SK-N-SH (cell line): ENCODE measurements at regions not wholly inside any gene's neighbourhood (a gene's known extent, or its start where the extent isn't known, plus 50 kb on each side); places are given as distances from the start of the nearest gene placed in this dataset.

Experiments used
- CTCF ChIA-PET: fragments of 300-600, 350-600 bp; formaldehyde crosslinking; extraction: SDS; loops from one replicate; lab custom pipeline; 2021; lab: Yijun Ruan, JAX
- POLR2A ChIA-PET: fragments of 350-600 bp; sonication (Branson Sonifier 250); formaldehyde crosslinking; extraction: SDS; loops from one replicate; lab custom pipeline; 2020; ENCODE audit warnings: antibody characterized with exemption, inconsistent platforms; lab: Yijun Ruan, JAX
- DNase-seq: peaks from one replicate; pipeline ENCODE4 v3.0.0; 2012
- H2AFZ ChIP-seq: fragments of 200-600 bp; sonication (generic); 2 replicates; pipeline ENCODE4 v1.8.1; 2016; ENCODE audit warnings: antibody characterized with exemption, mild to moderate bottlenecking, low read depth
- H3F3A ChIP-seq: fragments of 200-600 bp; sonication (generic); replicated peaks from 2 replicates; pipeline ENCODE3; 2016; ENCODE audit warnings: antibody characterized with exemption, mild to moderate bottlenecking; ENCODE audit not compliant: insufficient read depth
- H3K27ac ChIP-seq, 2 experiments: fragments of 200-500 bp in 1 of 2; fragments of 200-600 bp in 1 of 2; sonication (Bioruptor generic) in 1 of 2; sonication (generic), shearing (Covaris generic) in 1 of 2; 2 replicates each; pipeline versions ENCODE4 v1.5.1 to v1.6.1; 2014 to 2016; ENCODE audit warnings: low read depth in 2 of 2, inconsistent platforms in 1 of 2, low read length in 1 of 2, mild to moderate bottlenecking in 1 of 2, mixed read lengths in 1 of 2
- H3K27me3 ChIP-seq: fragments of 200-600 bp; sonication (generic), shearing (Covaris generic); 2 replicates; pipeline ENCODE4 v1.6.1; 2016; ENCODE audit warnings: mixed run types; ENCODE audit not compliant: insufficient read depth
- H3K36me3 ChIP-seq, 2 experiments: fragments of 200-500 bp in 1 of 2; fragments of 200-600 bp in 1 of 2; sonication (Bioruptor generic) in 1 of 2; sonication (generic) in 1 of 2; replicated peaks in 1 of 2; 2 replicates each; pipeline versions ENCODE3 to v1.5.1; 2014 to 2016; ENCODE audit warnings: low read length in 1 of 2, mild to moderate bottlenecking in 1 of 2; ENCODE audit not compliant: insufficient read depth in 2 of 2, control insufficient read depth in 1 of 2
- H3K4me1 ChIP-seq, 2 experiments: fragments of 200-500 bp in 1 of 2; fragments of 200-600 bp in 1 of 2; sonication (Bioruptor generic) in 1 of 2; sonication (generic), shearing (Covaris generic) in 1 of 2; 2 replicates each; pipeline versions ENCODE4 v1.5.1 to v1.6.1; 2014 to 2016; ENCODE audit warnings: low read depth in 1 of 2, low read length in 1 of 2, mixed run types in 1 of 2; ENCODE audit not compliant: insufficient read depth in 2 of 2, control insufficient read depth in 1 of 2
- H3K4me2 ChIP-seq: fragments of 200-600 bp; sonication (generic), shearing (Covaris generic); 2 replicates; pipeline ENCODE4 v1.6.1; 2017; ENCODE audit warnings: mixed run types
- H3K4me3 ChIP-seq, 2 experiments: fragments of 200-500 bp in 1 of 2; fragments of 200-600 bp in 1 of 2; sonication (Bioruptor generic) in 1 of 2; sonication (generic), shearing (Covaris generic) in 1 of 2; 2 replicates each; pipeline versions ENCODE4 v1.5.1 to v1.8.1; 2014 to 2016; ENCODE audit warnings: low read depth in 2 of 2, inconsistent platforms in 1 of 2, low read length in 1 of 2, mild to moderate bottlenecking in 1 of 2, mixed read lengths in 1 of 2, moderate library complexity in 1 of 2
- H3K79me2 ChIP-seq: fragments of 200-600 bp; sonication (generic); 2 replicates; pipeline ENCODE4 v1.8.1; 2017; ENCODE audit warnings: mild to moderate bottlenecking; ENCODE audit not compliant: insufficient read depth
- H3K9ac ChIP-seq: fragments of 200-600 bp; sonication (generic); 2 replicates; pipeline ENCODE4 v1.6.1; 2017; ENCODE audit warnings: mixed run types
- H3K9me2 ChIP-seq: fragments of 200-600 bp; sonication (generic); 2 replicates; pipeline ENCODE4 v1.6.1; 2017; ENCODE audit warnings: mixed run types
- H3K9me3 ChIP-seq: fragments of 200-600 bp; sonication (generic); 2 replicates; pipeline ENCODE4 v1.6.1; 2017; ENCODE audit warnings: mixed run types, mild to moderate bottlenecking, moderate library complexity
- H4K20me1 ChIP-seq: fragments of 200-600 bp; sonication (generic); 2 replicates; pipeline ENCODE4 v1.6.1; 2017; ENCODE audit warnings: mild to moderate bottlenecking, mixed run types; ENCODE audit not compliant: insufficient read depth
- FOSL2 ChIP-seq: IDR thresholded peaks from 2 replicates; pipeline ENCODE4 v1.4.0; 2012; ENCODE audit warnings: low read depth, mild to moderate bottlenecking, moderate library complexity, borderline replicate concordance
- GATA2 ChIP-seq: sonication (generic); formaldehyde crosslinking; IDR thresholded peaks from 2 replicates; pipeline ENCODE4 v1.5.0; 2020; ENCODE audit warnings: mild to moderate bottlenecking, missing genetic modification reagents
- MEF2A ChIP-seq: IDR thresholded peaks from 2 replicates; pipeline ENCODE4 v1.4.0; 2012; ENCODE audit warnings: low read depth, borderline replicate concordance
- NFIC ChIP-seq: IDR thresholded peaks from 2 replicates; pipeline ENCODE4 v1.4.0; 2012; ENCODE audit warnings: borderline replicate concordance
- NRF1 ChIP-seq: IDR thresholded peaks from 2 replicates; pipeline ENCODE4 v1.6.1; 2012; ENCODE audit warnings: low read depth, mild to moderate bottlenecking, low read length
- RCOR1 ChIP-seq: fragments of 150-350 bp; IDR thresholded peaks from 2 replicates; pipeline ENCODE4 v1.6.1; 2017; ENCODE audit warnings: antibody characterized with exemption, low read length
- SIN3A ChIP-seq: IDR thresholded peaks from 2 replicates; pipeline ENCODE4 v1.6.1; 2012; ENCODE audit warnings: low read depth, mild to moderate bottlenecking, low read length, moderate library complexity, borderline replicate concordance
- SMC3 ChIP-seq: IDR thresholded peaks from 2 replicates; pipeline ENCODE4 v1.6.1; 2012; ENCODE audit warnings: low read depth, low read length, improper control_type of control experiment
- TCF12 ChIP-seq: IDR thresholded peaks from 2 replicates; pipeline ENCODE4 v1.4.0; 2012
- TEAD4 ChIP-seq: IDR thresholded peaks from 2 replicates; pipeline ENCODE4 v1.4.0; 2012; ENCODE audit warnings: mild to moderate bottlenecking, borderline replicate concordance; ENCODE audit not compliant: insufficient read depth
- YY1 ChIP-seq: IDR thresholded peaks from 2 replicates; pipeline ENCODE4 v1.4.0; 2012; ENCODE audit warnings: low read depth, mild to moderate bottlenecking
- WGBS: methylation state at CpG from one replicate; pipeline ENCODE4 v1.1.6; 2017; ENCODE audit warnings: low lambda C conversion rate; 5-methylcytosine and 5-hydroxymethylcytosine counted together
- TF ChIP-seq, protein P1 (sequence below): IDR thresholded peaks from 2 replicates; pipeline ENCODE4 v1.4.0; 2012; ENCODE audit warnings: low read depth
- TF ChIP-seq, protein P2 (sequence below): fragments of 200-600 bp; sonication (generic); IDR thresholded peaks from 2 replicates; pipeline ENCODE4 v1.6.1; 2017; ENCODE audit warnings: antibody characterized with exemption, mild to moderate bottlenecking, moderate library complexity
- TF ChIP-seq, protein P3 (sequence below): IDR thresholded peaks from 2 replicates; pipeline ENCODE4 v1.6.1; 2012; ENCODE audit warnings: mild to moderate bottlenecking, low read depth, low read length, moderate library complexity
- TF ChIP-seq, protein P4 (sequence below): IDR thresholded peaks from 2 replicates; pipeline ENCODE4 v1.4.0; 2012; ENCODE audit warnings: low read depth, borderline replicate concordance

DNA sequence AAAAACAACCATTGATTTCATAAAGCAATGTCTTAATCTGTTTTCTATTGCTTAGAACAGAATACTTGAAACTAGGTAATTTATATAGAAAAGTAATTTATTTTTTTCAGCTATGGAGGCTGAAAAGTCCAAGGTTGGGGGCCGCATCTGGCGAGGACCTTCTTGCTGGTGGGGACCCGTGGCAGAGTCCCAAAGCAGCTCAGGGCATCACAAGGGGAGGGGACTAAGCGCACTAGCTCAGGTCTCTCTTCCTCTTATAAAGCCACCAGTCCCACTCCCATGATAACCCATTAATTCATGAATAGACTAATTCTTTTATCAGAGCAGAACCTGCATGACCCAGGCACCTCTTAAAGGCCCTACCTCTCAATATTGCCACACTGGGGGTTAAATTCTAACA lies 87.2 kb upstream of the KLF13 start (continued):
- no peak for TF ChIP-seq RCOR1
- TF ChIP-seq TEAD4 = no peak
- no peak for TF ChIP-seq YY1
- TF ChIP-seq MEF2A = no peak
- TF ChIP-seq SMC3 = no peak
- TF ChIP-seq GATA2 = no peak
- TF ChIP-seq, protein P1, sequence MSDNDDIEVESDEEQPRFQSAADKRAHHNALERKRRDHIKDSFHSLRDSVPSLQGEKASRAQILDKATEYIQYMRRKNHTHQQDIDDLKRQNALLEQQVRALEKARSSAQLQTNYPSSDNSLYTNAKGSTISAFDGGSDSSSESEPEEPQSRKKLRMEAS = no peak
- no peak for TF ChIP-seq NFIC
- no peak for TF ChIP-seq FOSL2
- TF ChIP-seq, protein P2, sequence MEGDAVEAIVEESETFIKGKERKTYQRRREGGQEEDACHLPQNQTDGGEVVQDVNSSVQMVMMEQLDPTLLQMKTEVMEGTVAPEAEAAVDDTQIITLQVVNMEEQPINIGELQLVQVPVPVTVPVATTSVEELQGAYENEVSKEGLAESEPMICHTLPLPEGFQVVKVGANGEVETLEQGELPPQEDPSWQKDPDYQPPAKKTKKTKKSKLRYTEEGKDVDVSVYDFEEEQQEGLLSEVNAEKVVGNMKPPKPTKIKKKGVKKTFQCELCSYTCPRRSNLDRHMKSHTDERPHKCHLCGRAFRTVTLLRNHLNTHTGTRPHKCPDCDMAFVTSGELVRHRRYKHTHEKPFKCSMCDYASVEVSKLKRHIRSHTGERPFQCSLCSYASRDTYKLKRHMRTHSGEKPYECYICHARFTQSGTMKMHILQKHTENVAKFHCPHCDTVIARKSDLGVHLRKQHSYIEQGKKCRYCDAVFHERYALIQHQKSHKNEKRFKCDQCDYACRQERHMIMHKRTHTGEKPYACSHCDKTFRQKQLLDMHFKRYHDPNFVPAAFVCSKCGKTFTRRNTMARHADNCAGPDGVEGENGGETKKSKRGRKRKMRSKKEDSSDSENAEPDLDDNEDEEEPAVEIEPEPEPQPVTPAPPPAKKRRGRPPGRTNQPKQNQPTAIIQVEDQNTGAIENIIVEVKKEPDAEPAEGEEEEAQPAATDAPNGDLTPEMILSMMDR = no peak
- no peak for TF ChIP-seq TCF12
- TF ChIP-seq, all 33 proteins: peak for 0

DNA sequence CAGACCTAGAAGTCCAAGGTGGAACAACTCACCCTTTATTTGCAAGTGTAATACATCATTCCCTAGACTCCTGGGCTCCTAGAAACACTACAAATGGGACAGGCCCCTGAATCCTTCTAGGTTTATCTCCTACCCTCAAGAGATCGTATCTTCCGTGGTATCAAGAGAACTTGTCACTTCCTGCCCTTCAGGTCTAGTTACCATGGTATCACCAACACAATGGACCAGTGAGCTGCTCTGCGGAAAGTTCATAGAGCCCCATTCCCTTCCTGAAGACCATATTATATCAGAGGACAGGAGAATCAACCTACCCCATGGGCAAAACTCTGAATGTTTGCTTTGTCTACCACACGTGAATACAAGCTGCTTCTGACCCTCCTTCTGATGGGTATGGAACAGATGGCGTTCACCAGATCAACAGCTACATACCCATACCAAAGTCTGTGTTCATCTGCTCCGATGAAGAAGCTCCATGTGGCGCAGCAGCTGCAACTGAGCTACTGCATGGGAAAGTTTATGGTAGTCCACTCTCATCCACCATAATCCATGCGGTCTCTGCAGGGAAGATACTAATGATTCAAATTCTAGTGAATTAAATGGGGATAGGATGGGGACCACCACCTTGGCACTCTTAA lies 84.6 kb upstream of the KLF13 start:
- Histone ChIP-seq H3K9me2 (no peaks in the 10 kb centered on the region), H3K79me2 (no peaks in the 10 kb centered on the region), H3K27ac (no peak overlapping the region), H3K4me3 (no peak overlapping the region), H3K27me3 (no peaks in the 10 kb centered on the region), H3K4me1 (peaks cover 3 to 5% of the 10 kb centered on the region in 2 experiments; a peak in 3 of 4 replicates), H2AFZ (no peak overlapping the region), H3K4me2 (no peak overlapping the region), H3F3A (no peaks in the 10 kb centered on the region), H3K9me3 (no peaks in the 10 kb centered on the region), H4K20me1 (no peaks in the 10 kb centered on the region), H3K9ac (no peak overlapping the region), H3K36me3 (no peaks in the 10 kb centered on the region)
- CTCF ChIA-PET = interaction anchor here (1.4 kb wide), 1 partner anchor 23 kb away, joined by 3 read pairs; no protein-coding TSS in a partner anchor
- POLR2A ChIA-PET = interaction anchor here (0.6 kb wide), 1 partner anchor 47 kb away, joined by 5 read pairs; no protein-coding TSS in a partner anchor
- 78% methylated on average over 8 of the region's 8 CpGs for WGBS
- TF ChIP-seq, protein P2 = no peak
- no peak for TF ChIP-seq SIN3A
- TF ChIP-seq FOSL2 = no peak
- no peak for TF ChIP-seq NFIC
- TF ChIP-seq MEF2A = no peak
- TF ChIP-seq, protein P3, sequence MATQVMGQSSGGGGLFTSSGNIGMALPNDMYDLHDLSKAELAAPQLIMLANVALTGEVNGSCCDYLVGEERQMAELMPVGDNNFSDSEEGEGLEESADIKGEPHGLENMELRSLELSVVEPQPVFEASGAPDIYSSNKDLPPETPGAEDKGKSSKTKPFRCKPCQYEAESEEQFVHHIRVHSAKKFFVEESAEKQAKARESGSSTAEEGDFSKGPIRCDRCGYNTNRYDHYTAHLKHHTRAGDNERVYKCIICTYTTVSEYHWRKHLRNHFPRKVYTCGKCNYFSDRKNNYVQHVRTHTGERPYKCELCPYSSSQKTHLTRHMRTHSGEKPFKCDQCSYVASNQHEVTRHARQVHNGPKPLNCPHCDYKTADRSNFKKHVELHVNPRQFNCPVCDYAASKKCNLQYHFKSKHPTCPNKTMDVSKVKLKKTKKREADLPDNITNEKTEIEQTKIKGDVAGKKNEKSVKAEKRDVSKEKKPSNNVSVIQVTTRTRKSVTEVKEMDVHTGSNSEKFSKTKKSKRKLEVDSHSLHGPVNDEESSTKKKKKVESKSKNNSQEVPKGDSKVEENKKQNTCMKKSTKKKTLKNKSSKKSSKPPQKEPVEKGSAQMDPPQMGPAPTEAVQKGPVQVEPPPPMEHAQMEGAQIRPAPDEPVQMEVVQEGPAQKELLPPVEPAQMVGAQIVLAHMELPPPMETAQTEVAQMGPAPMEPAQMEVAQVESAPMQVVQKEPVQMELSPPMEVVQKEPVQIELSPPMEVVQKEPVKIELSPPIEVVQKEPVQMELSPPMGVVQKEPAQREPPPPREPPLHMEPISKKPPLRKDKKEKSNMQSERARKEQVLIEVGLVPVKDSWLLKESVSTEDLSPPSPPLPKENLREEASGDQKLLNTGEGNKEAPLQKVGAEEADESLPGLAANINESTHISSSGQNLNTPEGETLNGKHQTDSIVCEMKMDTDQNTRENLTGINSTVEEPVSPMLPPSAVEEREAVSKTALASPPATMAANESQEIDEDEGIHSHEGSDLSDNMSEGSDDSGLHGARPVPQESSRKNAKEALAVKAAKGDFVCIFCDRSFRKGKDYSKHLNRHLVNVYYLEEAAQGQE = no peak
- TF ChIP-seq, protein P4, sequence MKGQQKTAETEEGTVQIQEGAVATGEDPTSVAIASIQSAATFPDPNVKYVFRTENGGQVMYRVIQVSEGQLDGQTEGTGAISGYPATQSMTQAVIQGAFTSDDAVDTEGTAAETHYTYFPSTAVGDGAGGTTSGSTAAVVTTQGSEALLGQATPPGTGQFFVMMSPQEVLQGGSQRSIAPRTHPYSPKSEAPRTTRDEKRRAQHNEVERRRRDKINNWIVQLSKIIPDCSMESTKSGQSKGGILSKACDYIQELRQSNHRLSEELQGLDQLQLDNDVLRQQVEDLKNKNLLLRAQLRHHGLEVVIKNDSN = no peak
- TF ChIP-seq NRF1 = no peak
- DNase-seq = no peak
